GM12878 (cell line): ENCODE measurements at regions not wholly inside any gene's neighbourhood (a gene's known extent, or its start where the extent isn't known, plus 50 kb on each side); places are given as distances from the start of the nearest gene placed in this dataset.

ENCODE experiments used
- ATAC-seq: fragments of 200-7000 bp; cut with Tn5 transposase; 3 replicates; pipeline ENCODE4 v1.9.1; 2020; ENCODE audit warnings: mild to moderate bottlenecking, moderate library complexity
- BruUV-seq: library from RNA; stranded (reverse); fragments of 400-500 nt; replicated peaks from 2 replicates; lab custom pipeline; 2021; lab: Mats Ljungman, UMichigan
- CTCF ChIA-PET: fragments of 300-600 bp; sonication (Branson Sonifier 250); formaldehyde crosslinking; extraction: SDS; loops from one replicate; lab custom pipeline; 2021; ENCODE audit warnings: inconsistent platforms; lab: Yijun Ruan, JAX
- POLR2A ChIA-PET: fragments of 350-600 bp; formaldehyde crosslinking; extraction: SDS; loops from one replicate; lab custom pipeline; 2021; ENCODE audit warnings: inconsistent platforms; lab: Charles Lee
- RAD21 ChIA-PET: fragments of 300-600 bp; sonication (Branson Sonifier 250); formaldehyde crosslinking; loops from one replicate; lab custom pipeline; 2023; ENCODE audit warnings: antibody characterized with exemption; ENCODE audit not compliant: unreplicated experiment; lab: Charles Lee
- SMC1A ChIA-PET: fragments of 300-600 bp; sonication (Branson Sonifier 250); formaldehyde crosslinking; loops from one replicate; lab custom pipeline; 2023; ENCODE audit not compliant: unreplicated experiment, uncharacterized antibody; lab: Charles Lee
- DNase-seq: peaks from one replicate; pipeline ENCODE4 v3.0.0-alpha.2; 2011; ENCODE audit warnings: low read depth, low spot score
- FAIRE-seq: peaks from 3 replicates; lab custom pipeline; 2011; peaks lifted over from hg19 to GRCh38; lab: Jason Lieb, UNC
- H2AFZ ChIP-seq: 2 replicates; pipeline ENCODE4 v1.6.0; 2011; ENCODE audit warnings: low read depth, low read length, control low read depth; ENCODE audit not compliant: control insufficient read depth
- H3K27ac ChIP-seq: 2 replicates; pipeline ENCODE4 v1.5.1; 2011; ENCODE audit warnings: control low read depth; ENCODE audit not compliant: control insufficient read depth, insufficient read depth
- H3K27me3 ChIP-seq, 2 experiments: replicated peaks in 1 of 2; 2 replicates each; pipeline versions ENCODE4 v1.6.0 to v1.6.1; 2011; ENCODE audit warnings: low read length in 1 of 2; ENCODE audit not compliant: control insufficient read depth in 2 of 2, insufficient read depth in 2 of 2
- H3K36me3 ChIP-seq, 2 experiments: 2 replicates each; pipeline ENCODE4 v1.5.1; 2011; ENCODE audit warnings: low read length in 1 of 2; ENCODE audit not compliant: control insufficient read depth in 2 of 2, insufficient read depth in 2 of 2
- H3K4me1 ChIP-seq: 2 replicates; pipeline ENCODE4 v1.6.1; 2011; ENCODE audit warnings: mild to moderate bottlenecking, low read length, moderate library complexity, mixed read lengths; ENCODE audit not compliant: control insufficient read depth, insufficient read depth
- H3K4me2 ChIP-seq: 2 replicates; pipeline ENCODE4 v1.6.0; 2011; ENCODE audit warnings: control low read depth; ENCODE audit not compliant: control insufficient read depth, insufficient read depth
- H3K4me3 ChIP-seq: fragments of 200-600 bp; sonication (generic); 2 replicates; pipeline ENCODE4 v1.5.1; 2016
- H3K79me2 ChIP-seq: 2 replicates; pipeline ENCODE4 v1.6.0; 2011; ENCODE audit warnings: low read length; ENCODE audit not compliant: control insufficient read depth, insufficient read depth
- H3K9ac ChIP-seq: 2 replicates; pipeline ENCODE4 v1.8.0; 2011; ENCODE audit warnings: low read length, control low read depth, mixed read lengths; ENCODE audit not compliant: control insufficient read depth, insufficient read depth
- H3K9me3 ChIP-seq: replicated peaks from 3 replicates; pipeline ENCODE4 v1.5.1; 2011; ENCODE audit warnings: mild to moderate bottlenecking, low read length; ENCODE audit not compliant: control insufficient read depth, insufficient read depth
- H4K20me1 ChIP-seq: 2 replicates; pipeline ENCODE4 v1.6.0; 2011; ENCODE audit not compliant: control insufficient read depth, insufficient read depth
- BACH1 ChIP-seq: fragments of 450-650 bp; IDR thresholded peaks from 2 replicates; pipeline ENCODE4 v1.6.1; 2017; ENCODE audit warnings: mild to moderate bottlenecking, borderline replicate concordance
- CREM ChIP-seq: IDR thresholded peaks from 2 replicates; pipeline ENCODE4 v1.6.1; 2014; ENCODE audit warnings: antibody characterized with exemption, low read depth
- E2F4 ChIP-seq: IDR thresholded peaks from 2 replicates; pipeline ENCODE4 v1.6.1; 2012; ENCODE audit warnings: low read depth, low read length, improper control_type of control experiment
- ELK1 ChIP-seq: IDR thresholded peaks from 2 replicates; pipeline ENCODE4 v1.6.1; 2012; ENCODE audit warnings: low read depth, low read length, improper control_type of control experiment
- MEF2B ChIP-seq: fragments of 450-650 bp; IDR thresholded peaks from 2 replicates; pipeline ENCODE4 v1.6.1; 2018; ENCODE audit warnings: mild to moderate bottlenecking, moderate library complexity; ENCODE audit not compliant: partially characterized antibody, poor library complexity, severe bottlenecking
- MLLT1 ChIP-seq: fragments of 450-650 bp; IDR thresholded peaks from 2 replicates; pipeline ENCODE4 v1.6.1; 2016; ENCODE audit warnings: mild to moderate bottlenecking
- NKRF ChIP-seq: fragments of 450-650 bp; conservative IDR thresholded peaks from 2 replicates; pipeline ENCODE4 v1.6.1; 2017; ENCODE audit warnings: mild to moderate bottlenecking, moderate library complexity
- NRF1 ChIP-seq: conservative IDR thresholded peaks from 2 replicates; pipeline ENCODE4 v1.6.1; 2011; ENCODE audit warnings: mild to moderate bottlenecking, low read depth, low read length, improper control_type of control experiment
- SMAD5 ChIP-seq: IDR thresholded peaks from 2 replicates; pipeline ENCODE4 v1.6.1; 2016; ENCODE audit warnings: antibody characterized with exemption, low read depth
- SREBF1 ChIP-seq: IDR thresholded peaks from 2 replicates; pipeline ENCODE4 v1.6.1; 2012; ENCODE audit warnings: mild to moderate bottlenecking, low read length
- ZBTB4 ChIP-seq: fragments of 450-650 bp; formaldehyde crosslinking; IDR thresholded peaks from 2 replicates; pipeline ENCODE4 v1.4.0; 2022; ENCODE audit warnings: mild to moderate bottlenecking, moderate library complexity
- ZNF274 ChIP-seq: IDR thresholded peaks from one replicate; pipeline ENCODE4 v1.8.0; 2011; ENCODE audit not compliant: insufficient read length, insufficient read depth
- in situ Hi-C: fragments of 300-500 bp; cut with MboI; formaldehyde crosslinking; loops from 9 replicates; pipeline ENCODE4 v1.14.3; 2018; ENCODE audit warnings: mixed read lengths
- intact Hi-C: fragments of 100-400 bp; cut with micrococcal nuclease; formaldehyde crosslinking; loops from one replicate; pipeline ENCODE4 v1.14.2; 2022; ENCODE audit not compliant: unreplicated experiment

- H3K4me1 ChIP-seq = no peaks in the 10 kb centered on the region
- H3K9me3 ChIP-seq = no peaks in the 10 kb centered on the region
- DNase-seq = no peak
- CTCF ChIA-PET = no interaction called here
- H3K27me3 ChIP-seq = no peaks in the 10 kb centered on the region; a peak in 1 of 4 replicates
- no peak for TF ChIP-seq E2F4
- no peak for TF ChIP-seq NRF1
- TF ChIP-seq ZNF274 = no peak
- no peak for TF ChIP-seq MEF2B
- no peak for TF ChIP-seq SMAD5
- no peak for TF ChIP-seq NKRF
- no peak for TF ChIP-seq MLLT1
- no peak for TF ChIP-seq ELK1
- TF ChIP-seq SREBF1 = no peak
- TF ChIP-seq BACH1 = no peak
- TF ChIP-seq CREM = no peak
- no peak for TF ChIP-seq ZBTB4 (CRISPR knock-in tag)
- POLR2A ChIA-PET = no interaction called here
- RAD21 ChIA-PET = no interaction called here
- H2AFZ ChIP-seq = no peak overlapping the region
- ATAC-seq = no peak
- H3K4me3 ChIP-seq = no peak overlapping the region
- SMC1A ChIA-PET = interaction anchor here (1.0 kb wide), 1 partner anchor 29 kb away, joined by 3 read pairs; no protein-coding TSS in a partner anchor
- H4K20me1 ChIP-seq = no peaks in the 10 kb centered on the region
- H3K9ac ChIP-seq = no peak overlapping the region
- BruUV-seq = no TSS peak
- no peak for FAIRE-seq
- H3K79me2 ChIP-seq = no peaks in the 10 kb centered on the region
- intact Hi-C loops (no loop called here), in situ Hi-C loops (no loop called here)
- H3K4me2 ChIP-seq = no peak overlapping the region
- H3K36me3 ChIP-seq = no peaks in the 10 kb centered on the region
- no peak overlapping the region for H3K27ac ChIP-seq
These were observed 60.0 kb upstream of the SLC35B4 start for GRCh38 chr7:134376693-134377092.
